ENCODE measurements at regions not wholly inside any gene's neighbourhood (a gene's known extent, or its start where the extent isn't known, plus 50 kb on each side); places are given as distances from the start of the nearest gene placed in this dataset.

DNA sequence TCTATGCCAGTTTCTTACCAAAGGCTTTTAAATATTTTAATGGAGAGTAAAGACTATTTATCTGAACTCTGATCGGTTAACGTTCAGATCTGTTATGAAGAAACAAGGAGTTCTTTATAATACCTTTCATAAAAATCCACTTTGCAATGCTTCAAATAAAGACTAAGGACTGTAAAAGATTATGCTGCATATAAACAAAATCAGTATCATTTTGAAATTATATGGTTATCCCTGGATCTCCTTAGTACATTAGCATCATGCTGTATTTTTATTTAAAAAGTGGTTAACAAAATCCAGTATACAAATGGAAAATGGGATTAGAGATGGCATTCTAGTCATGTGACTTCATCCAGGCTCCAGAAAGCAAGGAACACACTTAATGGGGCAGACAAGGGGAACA is 386.8 kb downstream of the LMO4 start:
- no peaks in the 10 kb centered on the region for H3K4me1 Mint-ChIP-seq
- no peaks in the 10 kb centered on the region for H3K27me3 Mint-ChIP-seq
- ATAC-seq (replicated peaks) (no peak), DNase-seq (no peak)
- H3K9me3 Mint-ChIP-seq: no peaks in the 10 kb centered on the region
- no peaks in the 10 kb centered on the region for H3K36me3 Mint-ChIP-seq
- H3K27ac Mint-ChIP-seq: no peak overlapping the region
- H3K4me3 Mint-ChIP-seq: no peak overlapping the region

DNA sequence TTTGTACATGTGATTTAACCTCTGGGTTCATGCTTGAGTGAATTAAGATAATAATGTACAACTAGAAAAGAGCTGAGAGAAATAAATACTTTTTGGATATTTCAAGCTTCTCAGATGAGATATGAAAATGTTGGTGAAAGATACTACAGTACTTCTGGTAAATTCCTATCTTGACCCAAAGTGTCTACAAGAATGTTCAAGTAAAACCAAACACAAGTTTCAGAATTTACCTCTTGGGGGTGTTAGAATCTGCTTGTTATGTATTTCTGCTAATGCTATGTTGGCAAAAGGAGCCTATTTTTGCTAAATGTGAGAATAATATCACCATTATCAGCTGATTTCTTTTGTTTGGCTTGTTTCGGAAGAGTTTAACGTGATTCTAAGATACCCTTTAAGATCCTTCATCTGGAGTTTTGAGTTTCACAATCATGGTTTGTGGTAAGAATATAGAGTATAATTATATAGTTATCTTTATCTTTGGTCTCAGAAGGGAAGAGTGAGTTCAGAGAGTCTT is 388.5 kb downstream of the LMO4 start:
- DNase-seq (no peak), ATAC-seq (replicated peaks) (no peak)
- H3K4me3 Mint-ChIP-seq: no peak overlapping the region
- no peaks in the 10 kb centered on the region for H3K4me1 Mint-ChIP-seq
- H3K27me3 Mint-ChIP-seq: no peaks in the 10 kb centered on the region
- H3K36me3 Mint-ChIP-seq: no peaks in the 10 kb centered on the region
- no peak overlapping the region for H3K27ac Mint-ChIP-seq
- no peaks in the 10 kb centered on the region for H3K9me3 Mint-ChIP-seq

DNA sequence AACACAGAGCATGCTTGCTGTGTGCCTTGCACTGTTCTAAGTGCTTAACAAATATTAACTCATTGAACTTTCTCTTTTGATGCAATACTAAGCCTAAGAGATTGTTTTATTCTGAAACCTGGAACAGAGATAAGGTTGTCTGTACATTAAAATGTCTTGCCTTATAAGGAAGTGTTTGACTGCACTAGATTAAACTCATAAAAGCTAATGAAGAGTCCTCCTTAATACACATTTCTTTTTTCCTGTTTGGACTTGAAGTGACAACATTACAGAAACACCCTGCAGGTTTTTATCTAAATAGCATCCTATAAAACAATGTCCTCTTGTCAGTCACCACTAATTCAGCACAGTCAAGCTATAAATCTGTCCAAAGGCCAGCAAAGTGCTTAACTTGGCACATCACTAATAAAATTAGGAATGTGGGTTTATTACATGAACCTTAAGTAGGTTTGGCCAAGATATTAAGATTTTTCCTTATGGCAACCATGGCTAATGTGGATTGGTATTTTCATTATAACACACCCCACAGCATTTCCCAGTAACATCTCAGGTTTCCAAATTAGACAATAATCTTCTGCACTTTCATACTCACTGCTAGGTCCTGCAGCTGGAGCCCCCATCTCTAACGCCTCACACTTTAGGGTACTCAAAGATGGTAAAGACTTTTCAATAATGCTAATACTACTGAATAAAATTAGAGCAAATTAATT is 389.7 kb downstream of the LMO4 start:
- H3K27ac Mint-ChIP-seq: no peak overlapping the region
- no peaks in the 10 kb centered on the region for H3K4me1 Mint-ChIP-seq
- H3K9me3 Mint-ChIP-seq: no peaks in the 10 kb centered on the region
- no peaks in the 10 kb centered on the region for H3K36me3 Mint-ChIP-seq
- DNase-seq: no peak
- no peak overlapping the region for H3K4me3 Mint-ChIP-seq
- ATAC-seq (replicated peaks): no peak
- no peaks in the 10 kb centered on the region for H3K27me3 Mint-ChIP-seq

DNA sequence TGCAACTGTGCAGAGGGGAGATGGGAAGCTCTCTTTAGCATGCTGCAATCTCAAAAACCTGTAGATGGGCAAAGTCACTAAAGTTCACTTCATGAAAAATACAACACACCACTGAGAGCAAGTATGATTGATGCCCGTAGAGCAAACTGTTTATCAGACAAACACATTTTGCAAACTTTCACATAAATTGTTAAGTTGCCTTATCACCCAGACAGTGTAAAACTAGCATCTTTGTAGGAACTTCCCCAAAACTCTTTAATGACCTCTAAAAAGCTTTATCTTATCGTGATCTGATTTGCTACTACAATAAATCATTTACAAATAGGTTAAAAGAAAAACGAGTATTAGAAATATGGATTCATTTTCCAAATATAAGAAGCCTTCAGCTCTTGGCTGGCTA is 391.0 kb downstream of the LMO4 start:
- no peak for DNase-seq
- no peak overlapping the region for H3K4me3 Mint-ChIP-seq
- H3K4me1 Mint-ChIP-seq: no peaks in the 10 kb centered on the region
- ATAC-seq (replicated peaks): no peak
- no peak overlapping the region for H3K27ac Mint-ChIP-seq
- H3K36me3 Mint-ChIP-seq: no peaks in the 10 kb centered on the region
- H3K9me3 Mint-ChIP-seq: no peaks in the 10 kb centered on the region
- no peaks in the 10 kb centered on the region for H3K27me3 Mint-ChIP-seq

DNA sequence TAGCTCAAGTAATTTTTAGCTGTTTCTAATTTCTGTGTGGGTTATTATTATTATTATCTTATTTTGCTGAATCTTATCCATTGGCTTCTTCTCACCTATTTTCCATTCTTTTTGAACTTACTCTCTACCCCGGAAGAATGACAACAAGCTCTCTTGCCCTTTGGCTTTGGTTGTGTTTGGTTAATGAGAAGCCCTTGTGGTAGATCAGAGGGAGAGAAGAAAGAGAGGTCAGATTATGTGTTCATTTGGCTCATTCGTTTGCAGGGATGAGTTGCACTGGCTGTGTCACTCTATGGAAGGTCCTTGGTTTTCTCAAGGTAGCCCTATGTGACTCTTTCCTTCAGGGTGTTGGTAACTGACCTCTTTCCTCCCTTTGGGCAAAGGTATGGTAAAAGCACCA is 391.9 kb downstream of the LMO4 start:
- Mint-ChIP-seq H3K4me1 (no peaks in the 10 kb centered on the region), H3K27me3 (no peaks in the 10 kb centered on the region), H3K4me3 (no peak overlapping the region), H3K9me3 (no peaks in the 10 kb centered on the region), H3K36me3 (no peaks in the 10 kb centered on the region), H3K27ac (no peak overlapping the region)
- ATAC-seq (replicated peaks) (no peak), DNase-seq (no peak)

DNA sequence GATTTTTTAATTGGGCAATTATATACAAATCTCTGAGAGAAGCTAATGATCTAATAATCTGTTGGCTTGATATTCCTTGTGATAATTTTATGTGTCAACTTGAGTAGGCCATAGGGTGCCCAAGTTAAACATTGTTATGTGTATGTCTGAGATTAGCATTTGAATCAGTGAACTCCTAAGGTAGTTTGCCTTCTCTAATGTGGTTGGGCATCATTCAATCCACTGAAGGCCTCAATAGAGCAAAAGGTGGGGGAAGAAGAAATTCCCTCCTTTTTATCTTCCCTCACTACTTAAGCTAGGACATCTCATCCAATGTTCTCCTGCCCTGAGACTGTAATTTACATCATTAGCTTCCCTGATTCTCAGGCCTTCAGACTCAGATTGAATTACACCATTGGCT is 394.5 kb downstream of the LMO4 start:
- no peak overlapping the region for H3K4me3 Mint-ChIP-seq
- H3K9me3 Mint-ChIP-seq: no peaks in the 10 kb centered on the region
- H3K27ac Mint-ChIP-seq: no peak overlapping the region
- DNase-seq (no peak), ATAC-seq (replicated peaks) (no peak)
- no peaks in the 10 kb centered on the region for H3K4me1 Mint-ChIP-seq
- no peaks in the 10 kb centered on the region for H3K36me3 Mint-ChIP-seq
- no peaks in the 10 kb centered on the region for H3K27me3 Mint-ChIP-seq

DNA sequence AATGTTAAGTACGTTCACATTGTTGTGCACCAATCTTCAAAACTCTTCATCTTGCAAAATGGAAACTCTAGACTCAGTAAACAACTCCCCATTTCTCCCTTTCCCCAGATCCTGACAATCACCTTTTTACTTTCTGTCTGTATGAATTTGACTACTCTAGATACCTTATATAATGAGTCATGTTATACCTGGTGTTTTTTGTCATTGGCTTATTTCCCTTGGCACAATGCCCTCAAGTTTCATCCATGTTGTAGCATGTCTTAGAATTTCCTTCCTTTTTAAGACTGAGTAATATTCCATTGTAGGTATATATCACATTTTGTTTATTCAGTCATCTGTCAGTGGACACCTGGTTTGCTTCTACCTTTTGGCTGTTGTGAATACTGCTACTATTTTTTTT is 399.5 kb downstream of the LMO4 start:
- H3K4me1 Mint-ChIP-seq: no peaks in the 10 kb centered on the region
- ATAC-seq (replicated peaks): no peak
- H3K27me3 Mint-ChIP-seq: no peaks in the 10 kb centered on the region
- H3K9me3 Mint-ChIP-seq: no peaks in the 10 kb centered on the region
- no peak overlapping the region for H3K27ac Mint-ChIP-seq
- no peak overlapping the region for H3K4me3 Mint-ChIP-seq
- no peaks in the 10 kb centered on the region for H3K36me3 Mint-ChIP-seq
- DNase-seq: no peak

DNA sequence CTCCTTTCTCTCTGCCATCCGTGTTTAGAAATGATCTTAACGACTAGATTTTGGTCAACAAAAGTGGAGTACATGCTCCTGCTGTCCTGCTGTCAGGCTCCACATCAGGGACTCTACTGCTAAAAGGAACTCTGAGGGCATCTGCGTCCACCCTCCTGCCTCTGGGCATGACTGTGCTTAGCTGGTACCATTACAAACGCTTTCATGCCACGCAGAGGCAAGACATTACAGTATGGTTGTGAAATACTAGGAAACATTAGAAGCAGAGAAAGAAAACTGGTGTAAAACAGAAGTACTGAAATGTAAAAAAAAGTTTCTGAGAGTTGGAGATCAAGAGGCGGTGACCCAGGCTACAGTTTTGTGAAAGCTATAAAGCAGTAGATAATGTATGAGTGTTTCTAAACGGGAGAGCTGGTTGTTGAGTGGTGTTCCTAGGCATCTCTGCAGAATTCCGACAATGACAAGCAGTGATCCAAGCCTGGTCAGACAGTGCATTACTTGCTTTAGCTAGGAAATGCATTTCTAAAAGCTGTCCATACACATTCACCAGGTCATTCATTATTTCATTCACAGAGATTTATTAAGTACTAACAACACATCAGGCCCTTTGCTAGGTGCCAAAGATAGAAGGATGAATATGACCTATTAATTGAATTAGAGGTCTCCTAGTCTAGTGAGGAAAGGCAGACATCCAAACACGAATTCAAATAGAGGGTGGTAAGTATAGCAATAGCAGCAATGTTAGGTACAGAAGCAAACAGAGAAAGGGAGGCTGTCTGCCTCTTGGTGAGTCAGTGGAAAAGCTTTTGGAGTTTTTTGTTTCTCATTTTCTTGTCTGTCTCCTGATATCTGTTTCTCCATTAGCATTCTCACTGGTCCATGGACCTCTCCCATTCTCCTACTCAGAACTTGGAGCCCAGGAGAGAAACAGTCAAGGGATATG is 401.9 kb downstream of the LMO4 start:
- ATAC-seq (replicated peaks): no peak
- DNase-seq: no peak
- no peaks in the 10 kb centered on the region for H3K9me3 Mint-ChIP-seq
- no peak overlapping the region for H3K27ac Mint-ChIP-seq
- H3K4me3 Mint-ChIP-seq: no peak overlapping the region
- no peaks in the 10 kb centered on the region for H3K4me1 Mint-ChIP-seq
- H3K27me3 Mint-ChIP-seq: no peaks in the 10 kb centered on the region
- no peaks in the 10 kb centered on the region for H3K36me3 Mint-ChIP-seq

DNA sequence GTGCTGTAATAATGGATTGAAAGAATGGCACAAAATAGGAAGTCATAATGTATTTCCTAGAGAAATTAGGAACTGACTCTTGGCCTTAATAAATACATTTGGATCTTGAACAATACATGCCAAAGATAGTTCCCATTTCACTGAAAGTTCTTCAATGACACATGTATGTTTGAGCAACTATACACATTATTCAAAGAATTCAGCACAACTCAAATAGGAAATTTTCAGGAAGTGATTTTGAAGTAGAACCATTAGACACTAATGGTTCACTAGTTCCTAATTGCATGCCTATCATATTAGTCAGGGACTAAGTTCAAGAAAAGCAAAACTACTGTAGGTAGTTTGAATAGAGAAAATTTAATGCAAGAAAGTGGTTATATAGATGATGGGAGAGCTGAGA is 404.7 kb downstream of the LMO4 start:
- DNase-seq (no peak), ATAC-seq (replicated peaks) (no peak)
- no peaks in the 10 kb centered on the region for H3K9me3 Mint-ChIP-seq

DNA sequence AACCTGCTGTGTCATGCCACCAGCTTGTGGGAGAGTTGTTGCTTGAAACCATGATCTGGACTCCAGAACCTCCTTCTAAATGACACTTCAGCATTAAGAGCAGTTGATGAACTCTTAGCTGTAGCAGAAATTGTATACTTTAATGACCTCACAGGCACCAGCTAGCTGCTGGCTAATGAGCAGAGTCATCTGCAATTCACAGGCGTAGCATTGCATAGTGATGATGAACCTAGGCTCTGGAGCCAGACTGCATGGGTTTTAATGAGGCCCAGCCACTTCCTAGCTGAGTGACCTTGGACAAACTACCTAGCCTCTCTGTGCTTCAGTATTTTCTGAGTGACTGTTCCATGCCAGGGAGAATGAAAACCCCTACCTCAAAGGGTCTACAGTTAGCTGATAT is 407.1 kb downstream of the LMO4 start:
- Mint-ChIP-seq H3K4me3 (no peak overlapping the region), H3K36me3 (no peaks in the 10 kb centered on the region)
- ATAC-seq (replicated peaks): no peak

More for the DNA sequence above, 404.7 kb downstream of the LMO4 start:
- no peaks in the 10 kb centered on the region for H3K4me1 Mint-ChIP-seq
- H3K4me3 Mint-ChIP-seq: no peak overlapping the region
- no peak overlapping the region for H3K27ac Mint-ChIP-seq
- H3K36me3 Mint-ChIP-seq: no peaks in the 10 kb centered on the region
- H3K27me3 Mint-ChIP-seq: no peaks in the 10 kb centered on the region

DNA sequence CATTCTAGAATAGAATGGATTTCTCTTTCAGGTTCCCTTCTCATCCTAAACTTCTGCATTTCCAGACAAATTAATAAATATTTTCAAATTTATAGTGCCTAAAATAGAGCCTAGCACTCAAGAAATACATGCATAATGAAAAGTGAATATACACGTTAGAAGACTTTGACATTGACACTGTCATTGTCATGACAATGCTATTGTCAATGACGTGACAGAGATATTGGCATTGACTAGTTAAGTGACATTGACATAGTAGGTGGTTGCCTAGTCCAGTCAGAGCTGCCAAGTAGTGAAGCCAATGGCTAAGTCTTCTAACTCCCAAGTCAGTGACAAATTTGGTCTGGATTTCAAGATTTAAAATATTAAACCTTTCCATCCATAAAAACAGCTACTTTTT is 410.5 kb downstream of the LMO4 start:
- no peak for ATAC-seq (replicated peaks)
- Mint-ChIP-seq H3K27me3 (no peaks in the 10 kb centered on the region), H3K4me1 (no peaks in the 10 kb centered on the region), H3K9me3 (no peaks in the 10 kb centered on the region), H3K27ac (no peak overlapping the region), H3K36me3 (no peaks in the 10 kb centered on the region), H3K4me3 (no peak overlapping the region)
- DNase-seq: no peak

More for the DNA sequence above, 407.1 kb downstream of the LMO4 start:
- DNase-seq: no peak
- H3K27me3 Mint-ChIP-seq: no peaks in the 10 kb centered on the region
- no peak overlapping the region for H3K27ac Mint-ChIP-seq
- no peaks in the 10 kb centered on the region for H3K9me3 Mint-ChIP-seq
- H3K4me1 Mint-ChIP-seq: no peaks in the 10 kb centered on the region

DNA sequence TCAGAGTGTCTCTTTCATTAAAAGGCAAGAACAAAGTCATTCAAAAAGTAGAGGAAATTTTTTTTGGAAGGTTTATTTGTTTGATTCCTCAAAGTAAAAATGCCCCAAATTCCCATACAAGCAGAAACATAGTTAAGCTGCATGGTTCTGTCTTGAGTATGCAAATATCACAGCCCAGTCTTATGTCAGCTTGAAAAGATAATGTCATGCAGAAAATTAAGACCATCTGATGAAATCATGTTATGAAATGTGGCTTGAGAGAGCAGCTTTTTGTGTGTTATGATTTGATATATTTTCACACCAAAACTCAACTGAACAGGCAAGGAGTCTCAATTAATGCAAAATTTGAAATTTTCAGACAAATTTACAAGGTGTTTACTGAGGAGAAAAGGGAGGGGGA is 411.0 kb downstream of the LMO4 start:
- Mint-ChIP-seq H3K4me3 (no peak overlapping the region), H3K4me1 (no peaks in the 10 kb centered on the region), H3K27me3 (no peaks in the 10 kb centered on the region), H3K9me3 (no peaks in the 10 kb centered on the region), H3K36me3 (no peaks in the 10 kb centered on the region), H3K27ac (no peak overlapping the region)
- ATAC-seq (replicated peaks) (no peak), DNase-seq (no peak)

DNA sequence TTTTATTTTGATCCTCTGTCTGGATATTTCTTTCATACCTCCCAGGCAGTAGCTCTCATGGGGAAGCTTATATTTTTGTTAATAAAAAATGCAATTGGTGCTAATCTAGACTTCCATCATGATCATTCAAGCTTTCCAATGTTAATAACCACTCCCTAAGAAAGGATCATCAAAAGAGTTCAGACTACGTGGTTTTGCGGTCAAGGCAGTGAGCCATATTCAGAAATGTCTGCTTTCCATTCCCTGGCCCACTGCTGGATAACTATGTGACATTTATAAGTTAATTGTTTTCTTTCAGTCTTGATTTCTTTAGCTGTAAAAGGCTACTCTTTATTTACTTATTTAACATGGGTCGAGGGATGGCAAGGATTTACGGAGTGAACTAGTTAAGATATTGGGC is 414.6 kb downstream of the LMO4 start:
- Mint-ChIP-seq H3K9me3 (no peaks in the 10 kb centered on the region), H3K36me3 (no peaks in the 10 kb centered on the region), H3K4me1 (no peaks in the 10 kb centered on the region), H3K4me3 (no peak overlapping the region), H3K27me3 (peaks cover 0 to 11% of the 10 kb centered on the region in 2 donors), H3K27ac (no peak overlapping the region)
- ATAC-seq (replicated peaks): no peak
- no peak for DNase-seq

DNA sequence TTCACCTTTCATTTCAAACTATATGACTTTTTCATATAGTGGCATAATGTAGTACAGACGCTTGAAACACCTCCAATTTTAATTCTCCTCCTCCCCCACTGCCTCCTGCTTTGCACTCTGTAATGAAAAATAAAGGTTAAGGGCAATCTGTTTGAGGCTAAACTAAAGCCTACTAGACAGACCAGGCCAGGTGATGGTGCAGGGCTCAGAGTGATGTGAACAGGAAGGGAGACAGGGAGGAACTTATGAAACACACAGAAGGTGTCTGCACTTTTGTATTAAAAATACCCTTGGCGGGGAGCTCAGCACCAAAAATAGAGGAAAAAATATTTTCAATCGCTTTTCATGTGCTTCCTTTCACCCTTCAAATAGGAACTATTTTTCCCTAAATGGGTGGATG is 415.4 kb downstream of the LMO4 start:
- Mint-ChIP-seq H3K4me3 (no peak overlapping the region), H3K9me3 (no peaks in the 10 kb centered on the region), H3K27me3 (peaks cover 0 to 11% of the 10 kb centered on the region in 2 donors), H3K27ac (no peak overlapping the region), H3K4me1 (no peaks in the 10 kb centered on the region), H3K36me3 (no peaks in the 10 kb centered on the region)
- ATAC-seq (replicated peaks) (no peak), DNase-seq (no peak)

DNA sequence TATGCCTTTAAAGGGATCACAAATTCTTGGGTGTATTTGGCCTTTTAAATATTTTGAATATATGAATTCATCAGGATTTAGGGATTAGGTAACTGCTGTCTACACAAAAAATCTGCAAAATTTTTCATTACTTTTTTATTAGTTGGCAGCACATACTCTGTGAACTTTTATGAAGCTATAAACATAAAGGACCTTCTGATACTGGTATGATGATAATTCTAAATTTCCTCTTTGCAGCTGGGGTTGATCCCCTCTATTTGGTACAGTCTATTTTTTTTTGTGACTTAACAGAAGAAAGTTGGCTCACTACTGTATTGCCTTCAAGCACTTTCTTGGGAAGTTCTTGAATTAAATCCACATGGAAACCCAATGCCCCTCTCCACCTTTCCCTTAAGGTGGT is 416.1 kb downstream of the LMO4 start:
- DNase-seq (no peak), ATAC-seq (replicated peaks) (no peak)
- no peaks in the 10 kb centered on the region for H3K4me1 Mint-ChIP-seq
- no peak overlapping the region for H3K27ac Mint-ChIP-seq
- H3K9me3 Mint-ChIP-seq: no peaks in the 10 kb centered on the region
- no peak overlapping the region for H3K4me3 Mint-ChIP-seq
- H3K36me3 Mint-ChIP-seq: no peaks in the 10 kb centered on the region
- H3K27me3 Mint-ChIP-seq: peaks cover 0 to 11% of the 10 kb centered on the region in 2 donors

Data from stimulated activated naive B cell treated with anti-CD40 and anti-IgM and Interleukin-4, amounts not matched to agents 10 μg/mL and 1 μg/mL and 100 μg/mL, for 72 hours (primary cell).